K562 (cell line): ENCODE measurements at regions not wholly inside any gene's neighbourhood (a gene's known extent, or its start where the extent isn't known, plus 50 kb on each side); places are given as distances from the start of the nearest gene placed in this dataset.

Source experiments
- EGR1 ChIP-seq: fragments of 450-650 bp; conservative IDR thresholded peaks from 2 replicates; pipeline ENCODE4 v1.6.1; 2017; ENCODE audit warnings: mild to moderate bottlenecking
- ZBTB40 ChIP-seq, 2 experiments: fragments of 450-650 bp in 1 of 2; sonication (generic) in 1 of 2; formaldehyde crosslinking in 1 of 2; IDR thresholded peaks; 2 replicates each; pipeline versions ENCODE4 v1.7.1 to v1.9.0; 2016 to 2022; ENCODE audit warnings: inconsistent platforms in 1 of 2, mild to moderate bottlenecking in 1 of 2, missing genetic modification reagents in 1 of 2

GRCh38 chr5:86974955-86975354, 292.7 kb upstream of the RASA1 start (continued):
- no peak for TF ChIP-seq ZBTB40 (IDR thresholded peaks at IDR 0.05)
- TF ChIP-seq ZBTB40 (CRISPR knock-in tag; IDR thresholded peaks at IDR 0.05), result no peak
- TF ChIP-seq EGR1, result no peak
